Fibroblast of lung (primary cell): ENCODE measurements at regions not wholly inside any gene's neighbourhood (a gene's known extent, or its start where the extent isn't known, plus 50 kb on each side); places are given as distances from the start of the nearest gene placed in this dataset.

Experiments used
- EZH2 ChIP-seq: IDR thresholded peaks from 2 replicates; pipeline ENCODE4 v1.5.1; 2012; ENCODE audit warnings: low read length, control low read depth, mild to moderate bottlenecking; ENCODE audit errors: missing control alignments
- TF ChIP-seq, protein P1 (sequence below), 2 donors: IDR thresholded peaks in 1 of 2; conservative IDR thresholded peaks in 1 of 2; 1 replicate in 1 of 2; 2 replicates in 1 of 2; pipeline ENCODE4 v1.5.1; 2011 to 2012; ENCODE audit warnings: low read length in 2 of 2, control low read depth in 1 of 2, inconsistent platforms in 1 of 2, low read depth in 1 of 2, mild to moderate bottlenecking in 1 of 2

DNA sequence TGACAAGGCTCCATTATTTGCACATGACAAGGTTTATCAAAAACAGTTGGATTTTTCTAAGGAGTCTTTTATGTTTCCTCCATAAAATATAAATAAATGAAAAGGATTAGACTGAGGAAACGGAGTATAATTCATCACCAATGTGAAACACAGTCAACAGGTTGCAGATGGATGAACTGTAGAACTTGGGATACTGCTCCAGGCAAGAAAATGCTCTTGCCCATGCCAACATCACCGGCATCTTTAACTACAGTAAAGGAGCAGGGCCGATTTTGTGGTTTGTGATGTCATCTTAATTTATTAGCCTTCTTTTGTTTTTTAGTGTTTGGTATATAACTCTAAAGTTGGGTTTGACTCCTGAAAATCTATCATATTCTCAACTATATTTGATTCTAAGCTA, 577.3 kb downstream of the EPHA4 start:
- TF ChIP-seq, protein P1, sequence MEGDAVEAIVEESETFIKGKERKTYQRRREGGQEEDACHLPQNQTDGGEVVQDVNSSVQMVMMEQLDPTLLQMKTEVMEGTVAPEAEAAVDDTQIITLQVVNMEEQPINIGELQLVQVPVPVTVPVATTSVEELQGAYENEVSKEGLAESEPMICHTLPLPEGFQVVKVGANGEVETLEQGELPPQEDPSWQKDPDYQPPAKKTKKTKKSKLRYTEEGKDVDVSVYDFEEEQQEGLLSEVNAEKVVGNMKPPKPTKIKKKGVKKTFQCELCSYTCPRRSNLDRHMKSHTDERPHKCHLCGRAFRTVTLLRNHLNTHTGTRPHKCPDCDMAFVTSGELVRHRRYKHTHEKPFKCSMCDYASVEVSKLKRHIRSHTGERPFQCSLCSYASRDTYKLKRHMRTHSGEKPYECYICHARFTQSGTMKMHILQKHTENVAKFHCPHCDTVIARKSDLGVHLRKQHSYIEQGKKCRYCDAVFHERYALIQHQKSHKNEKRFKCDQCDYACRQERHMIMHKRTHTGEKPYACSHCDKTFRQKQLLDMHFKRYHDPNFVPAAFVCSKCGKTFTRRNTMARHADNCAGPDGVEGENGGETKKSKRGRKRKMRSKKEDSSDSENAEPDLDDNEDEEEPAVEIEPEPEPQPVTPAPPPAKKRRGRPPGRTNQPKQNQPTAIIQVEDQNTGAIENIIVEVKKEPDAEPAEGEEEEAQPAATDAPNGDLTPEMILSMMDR (conservative IDR thresholded peaks at IDR 0.05 in 1 of 2, IDR thresholded peaks at IDR 0.05 in 1 of 2; ENCODE audit: low read depth in 1 of 2, low read length in 2 of 2): no peak
- TF ChIP-seq EZH2: no peak
